GM13977 (cell line): ENCODE measurements at regions not wholly inside any gene's neighbourhood (a gene's known extent, or its start where the extent isn't known, plus 50 kb on each side); places are given as distances from the start of the nearest gene placed in this dataset.

Experiments used
- DNase-seq: peaks from one replicate; pipeline ENCODE4 v3.0.0; 2012; ENCODE audit warnings: low spot score
- in situ Hi-C: fragments of 300-500 bp; cut with MboI; formaldehyde crosslinking; loops from one replicate; pipeline ENCODE4 v1.12.0; 2022; ENCODE audit warnings: low sequenced_read_pairs, low pct_unique_long_range_greater_than_20kb, mixed read lengths, inconsistent platforms; ENCODE audit not compliant: unreplicated experiment
- TF ChIP-seq, protein P1 (sequence below): IDR thresholded peaks from 2 replicates; pipeline ENCODE4 v1.5.1; 2012; ENCODE audit warnings: mild to moderate bottlenecking, control low read depth; ENCODE audit not compliant: insufficient read depth; ENCODE audit errors: extremely low read depth, missing control alignments

DNA sequence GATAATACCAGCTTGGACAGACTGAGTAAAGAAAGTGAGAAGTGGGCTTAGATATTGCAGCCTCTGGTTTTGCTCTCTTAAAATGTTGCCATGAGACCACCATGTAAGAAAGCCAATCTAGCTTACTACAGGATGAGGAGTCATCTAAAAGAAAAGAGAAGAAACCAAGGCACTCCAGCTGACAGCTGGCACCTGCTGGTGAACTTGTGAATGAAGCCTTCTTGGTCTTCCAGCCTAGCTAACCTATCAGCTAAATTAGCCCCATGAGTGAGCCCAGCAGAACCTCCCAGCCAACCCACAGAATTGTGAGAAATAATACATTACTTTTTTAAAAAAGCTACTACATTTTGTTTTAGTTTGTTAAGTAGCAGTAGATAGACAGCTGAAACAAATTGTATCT lies 154.5 kb upstream of the QRFPR start:
- DNase-seq: no peak
- TF ChIP-seq, protein P1, sequence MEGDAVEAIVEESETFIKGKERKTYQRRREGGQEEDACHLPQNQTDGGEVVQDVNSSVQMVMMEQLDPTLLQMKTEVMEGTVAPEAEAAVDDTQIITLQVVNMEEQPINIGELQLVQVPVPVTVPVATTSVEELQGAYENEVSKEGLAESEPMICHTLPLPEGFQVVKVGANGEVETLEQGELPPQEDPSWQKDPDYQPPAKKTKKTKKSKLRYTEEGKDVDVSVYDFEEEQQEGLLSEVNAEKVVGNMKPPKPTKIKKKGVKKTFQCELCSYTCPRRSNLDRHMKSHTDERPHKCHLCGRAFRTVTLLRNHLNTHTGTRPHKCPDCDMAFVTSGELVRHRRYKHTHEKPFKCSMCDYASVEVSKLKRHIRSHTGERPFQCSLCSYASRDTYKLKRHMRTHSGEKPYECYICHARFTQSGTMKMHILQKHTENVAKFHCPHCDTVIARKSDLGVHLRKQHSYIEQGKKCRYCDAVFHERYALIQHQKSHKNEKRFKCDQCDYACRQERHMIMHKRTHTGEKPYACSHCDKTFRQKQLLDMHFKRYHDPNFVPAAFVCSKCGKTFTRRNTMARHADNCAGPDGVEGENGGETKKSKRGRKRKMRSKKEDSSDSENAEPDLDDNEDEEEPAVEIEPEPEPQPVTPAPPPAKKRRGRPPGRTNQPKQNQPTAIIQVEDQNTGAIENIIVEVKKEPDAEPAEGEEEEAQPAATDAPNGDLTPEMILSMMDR: no peak
- in situ Hi-C loops: no loop called here

DNA sequence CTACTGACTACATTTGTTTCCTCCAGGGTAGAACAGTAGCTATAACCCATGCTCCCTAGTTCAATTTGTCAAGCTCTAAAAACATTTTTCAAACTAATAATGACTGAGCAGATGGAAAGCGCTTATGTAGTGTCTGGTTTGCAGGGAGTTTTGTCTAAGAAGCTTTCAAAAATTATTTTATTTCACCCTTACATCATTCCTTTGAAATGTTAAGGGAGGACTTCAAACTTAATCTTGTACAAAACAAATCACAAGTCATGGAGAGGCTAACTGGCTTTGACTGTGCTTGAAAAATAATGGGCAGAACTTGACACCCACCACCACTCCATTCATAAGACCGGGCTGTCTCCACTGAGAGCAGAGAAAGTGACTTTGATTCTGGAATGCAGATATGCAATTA lies 153.4 kb upstream of the QRFPR start:
- DNase-seq: no peak
- TF ChIP-seq, protein P1: no peak
- in situ Hi-C loops: no loop called here

DNA sequence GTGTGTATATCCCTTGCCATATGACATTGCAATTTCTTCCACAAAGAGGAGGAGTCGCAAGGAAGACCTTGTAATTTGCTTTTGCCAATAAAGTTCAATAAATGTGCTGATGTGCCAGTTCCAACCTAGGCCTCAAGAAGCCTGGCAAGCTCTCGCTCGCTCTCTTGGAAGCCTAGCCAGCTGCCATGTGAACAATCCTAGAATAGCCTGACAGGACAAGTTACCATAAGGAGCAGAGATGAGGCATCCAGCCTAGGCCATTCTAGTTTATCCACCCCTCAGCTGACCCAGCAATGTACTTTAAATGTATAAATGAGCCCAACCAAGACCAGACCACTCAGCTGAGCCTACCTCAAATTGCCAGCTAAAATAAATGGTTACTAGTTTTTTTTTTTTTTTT lies 145.7 kb upstream of the QRFPR start:
- TF ChIP-seq, protein P1: no peak
- in situ Hi-C loops: no loop called here
- DNase-seq: no peak

DNA sequence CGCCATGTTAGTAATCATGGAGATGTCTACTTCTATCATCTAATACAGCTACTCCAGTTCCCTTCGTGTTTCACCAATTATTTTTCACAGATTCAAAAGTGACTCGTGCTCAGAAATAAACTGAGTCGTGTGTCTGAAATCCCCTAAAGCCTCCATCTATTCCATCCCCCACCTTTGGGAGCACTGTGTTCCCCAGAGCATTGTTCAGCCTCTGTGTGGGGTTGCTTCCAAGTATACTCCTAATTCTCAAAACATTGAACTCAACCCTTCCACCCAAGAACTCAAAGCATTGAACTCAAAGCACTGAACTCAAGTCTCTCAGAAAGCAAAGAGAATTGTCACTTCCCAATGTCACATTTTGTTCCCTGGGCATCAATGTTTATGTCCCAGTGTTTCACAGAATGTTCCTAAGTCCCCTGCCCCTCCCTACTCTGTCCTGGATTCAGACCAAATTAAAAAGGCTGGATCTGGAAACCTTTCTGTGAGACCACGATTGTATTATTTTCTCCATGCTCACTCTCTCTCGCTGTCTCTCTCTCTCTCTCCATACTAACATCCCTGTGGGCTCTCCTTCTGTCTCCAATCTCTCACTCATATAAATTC lies 138.5 kb upstream of the QRFPR start:
- in situ Hi-C loops: no loop called here
- no peak for DNase-seq
- TF ChIP-seq, protein P1: no peak

DNA sequence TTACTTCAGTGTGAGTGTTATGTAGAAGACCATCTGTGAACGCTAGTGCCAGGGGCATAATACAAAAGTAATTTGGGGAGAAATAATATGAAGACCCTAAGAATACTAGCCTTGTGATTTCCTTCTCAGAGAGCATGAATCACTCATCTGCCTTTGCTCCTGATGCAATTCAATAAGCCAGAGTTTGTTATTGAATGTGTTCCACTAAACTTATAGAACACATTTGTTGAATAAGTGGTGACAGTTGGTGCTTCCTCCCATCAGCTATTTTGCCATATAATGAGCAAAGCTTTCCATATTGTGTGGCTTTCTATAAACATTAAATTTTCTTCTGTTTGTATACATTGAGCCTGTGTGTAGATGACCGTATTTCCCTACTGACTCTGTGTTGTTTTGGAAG lies 136.4 kb upstream of the QRFPR start:
- no peak for DNase-seq
- in situ Hi-C loops: no loop called here
- TF ChIP-seq, protein P1: no peak

DNA sequence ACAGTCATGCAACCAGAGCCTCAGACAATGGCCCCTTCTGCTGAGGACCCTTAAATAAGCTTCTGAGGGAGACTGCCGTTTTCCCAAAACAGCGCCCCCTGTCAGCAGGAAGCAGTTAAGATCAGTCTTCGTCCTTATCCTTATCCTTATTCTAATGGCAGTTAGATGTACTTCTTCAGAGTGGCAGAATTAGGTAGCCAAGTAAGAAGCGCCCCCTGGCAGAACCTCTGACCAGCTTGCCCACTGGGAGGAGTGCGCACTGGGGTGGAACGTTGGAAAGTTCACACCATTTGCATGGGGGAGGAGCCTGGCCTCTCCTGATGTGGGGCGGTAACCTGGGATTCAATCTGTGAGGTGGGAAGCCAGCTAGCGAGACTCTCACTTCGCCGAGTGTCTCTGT lies 133.6 kb upstream of the QRFPR start:
- in situ Hi-C loops: no loop called here
- TF ChIP-seq, protein P1: peak; percentile 19
- no peak for DNase-seq

DNA sequence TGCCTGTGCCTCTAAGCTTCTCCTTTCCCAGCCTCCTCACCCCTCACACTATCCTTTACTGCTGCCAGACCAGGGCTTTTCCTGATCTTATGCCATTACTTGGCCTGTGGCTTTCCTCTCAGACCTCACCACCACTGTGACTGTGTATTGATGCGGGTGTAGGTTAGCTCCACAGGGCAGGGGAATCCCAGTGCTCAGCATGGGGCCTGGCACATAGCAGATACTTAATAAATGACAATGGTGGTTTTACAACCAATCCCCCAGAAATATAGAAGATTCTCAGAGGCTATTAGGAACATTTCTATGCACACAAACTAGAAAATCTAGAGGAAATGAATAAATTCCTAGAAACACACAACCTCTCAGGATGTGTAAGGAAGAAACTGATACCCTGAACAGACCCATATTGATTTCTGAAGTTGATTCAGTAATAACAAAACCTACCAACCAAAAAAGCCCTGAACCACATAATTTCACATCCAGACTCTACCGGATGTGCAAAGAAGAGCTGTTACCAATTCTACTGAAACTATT lies 129.6 kb upstream of the QRFPR start:
- no peak for DNase-seq
- TF ChIP-seq, protein P1: no peak
- in situ Hi-C loops: no loop called here
